Thyroid gland (tissue), 4 donors: ENCODE measurements at regions not wholly inside any gene's neighbourhood (a gene's known extent, or its start where the extent isn't known, plus 50 kb on each side); places are given as distances from the start of the nearest gene placed in this dataset.

Experiments
- DNase-seq, 2 donors: peaks; one replicate each; pipeline ENCODE4 v3.0.0-alpha.2; 2019
- H3K27ac ChIP-seq, 3 donors: fragments of 200-600 bp; sonication (generic); 1 replicate in 2 of 3; 2 replicates in 1 of 3; pipeline ENCODE4 v1.5.1; 2016 to 2019; ENCODE audit warnings: mild to moderate bottlenecking in 1 of 3, moderate library complexity in 1 of 3
- H3K27me3 ChIP-seq: fragments of 200-600 bp; sonication (generic); one replicate; pipeline ENCODE4 v1.5.1; 2019
- H3K36me3 ChIP-seq, 2 donors: fragments of 200-600 bp; sonication (generic); one replicate each; pipeline ENCODE4 v1.5.1; 2016 to 2019
- H3K4me1 ChIP-seq, 2 donors: fragments of 200-600 bp; sonication (generic); one replicate each; pipeline ENCODE4 v1.5.1; 2017 to 2019
- H3K4me3 ChIP-seq, 3 donors: fragments of 200-600 bp; sonication (generic); replicated peaks in 1 of 3; 1 replicate in 2 of 3; 2 replicates in 1 of 3; pipeline ENCODE4 v1.5.1; 2016; ENCODE audit warnings: mild to moderate bottlenecking in 1 of 3
- H3K9me3 ChIP-seq: fragments of 200-600 bp; sonication (generic); one replicate; pipeline ENCODE4 v1.5.1; 2017
- POLR2A ChIP-seq, 2 donors: fragments of 450-650 bp; IDR thresholded peaks; one replicate each; pipeline ENCODE4 v1.6.1; 2017; ENCODE audit warnings: antibody characterized with exemption in 2 of 2, mild to moderate bottlenecking in 2 of 2, moderate library complexity in 1 of 2
- WGBS, 2 donors: methylation state at CpG; one replicate each; pipeline ENCODE4 v1.1.5; 2017; 5-methylcytosine and 5-hydroxymethylcytosine counted together
- intact Hi-C: fragments of 100-400 bp; cut with DNase I; formaldehyde crosslinking; loops from one replicate; pipeline ENCODE4 v1.15.1; 2023
- TF ChIP-seq, protein P1 (sequence below), 6 experiments: fragments of 200-600 bp in 3 of 6; fragments of 450-650 bp in 3 of 6; sonication (generic) in 3 of 6; IDR thresholded peaks; one replicate each; pipeline ENCODE4 v1.5.1; 2016 to 2019; ENCODE audit warnings: antibody characterized with exemption in 6 of 6, mild to moderate bottlenecking in 2 of 6, inconsistent platforms in 1 of 6, moderate library complexity in 1 of 6

DNA sequence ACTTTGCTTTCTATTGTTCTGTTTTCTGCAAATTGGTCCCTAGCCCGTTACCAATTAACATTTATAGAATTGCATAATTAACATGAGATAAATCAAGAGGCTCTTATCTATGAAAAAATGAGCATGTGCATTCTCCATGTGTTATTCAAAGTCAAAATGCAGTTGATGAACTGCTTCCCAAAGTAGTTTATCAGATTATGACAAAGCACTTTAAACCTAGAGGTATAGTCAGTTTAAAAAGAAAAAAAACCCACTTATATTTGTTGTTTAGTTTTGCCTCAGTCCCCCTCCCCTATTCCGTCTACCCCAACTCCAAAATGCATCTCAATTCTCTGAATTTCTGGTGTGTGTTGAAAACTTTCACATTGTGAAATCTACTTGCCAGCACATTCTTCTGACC lies 119.5 kb downstream of the ATXN3L start:
- no peaks in the 10 kb centered on the region for H3K9me3 ChIP-seq
- H3K27me3 ChIP-seq, result no peaks in the 10 kb centered on the region
- H3K27ac ChIP-seq, result no peak overlapping the region
- H3K4me1 ChIP-seq, result peaks cover 0 to 5% of the 10 kb centered on the region in 2 donors
- intact Hi-C loops, result no loop called here
- TF ChIP-seq POLR2A (IDR thresholded peaks at IDR 0.05), result no peak
- TF ChIP-seq, protein P1, sequence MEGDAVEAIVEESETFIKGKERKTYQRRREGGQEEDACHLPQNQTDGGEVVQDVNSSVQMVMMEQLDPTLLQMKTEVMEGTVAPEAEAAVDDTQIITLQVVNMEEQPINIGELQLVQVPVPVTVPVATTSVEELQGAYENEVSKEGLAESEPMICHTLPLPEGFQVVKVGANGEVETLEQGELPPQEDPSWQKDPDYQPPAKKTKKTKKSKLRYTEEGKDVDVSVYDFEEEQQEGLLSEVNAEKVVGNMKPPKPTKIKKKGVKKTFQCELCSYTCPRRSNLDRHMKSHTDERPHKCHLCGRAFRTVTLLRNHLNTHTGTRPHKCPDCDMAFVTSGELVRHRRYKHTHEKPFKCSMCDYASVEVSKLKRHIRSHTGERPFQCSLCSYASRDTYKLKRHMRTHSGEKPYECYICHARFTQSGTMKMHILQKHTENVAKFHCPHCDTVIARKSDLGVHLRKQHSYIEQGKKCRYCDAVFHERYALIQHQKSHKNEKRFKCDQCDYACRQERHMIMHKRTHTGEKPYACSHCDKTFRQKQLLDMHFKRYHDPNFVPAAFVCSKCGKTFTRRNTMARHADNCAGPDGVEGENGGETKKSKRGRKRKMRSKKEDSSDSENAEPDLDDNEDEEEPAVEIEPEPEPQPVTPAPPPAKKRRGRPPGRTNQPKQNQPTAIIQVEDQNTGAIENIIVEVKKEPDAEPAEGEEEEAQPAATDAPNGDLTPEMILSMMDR (IDR thresholded peaks at IDR 0.05), result no peak
- no peaks in the 10 kb centered on the region for H3K36me3 ChIP-seq
- no peak for DNase-seq
- 88 to 96% methylated on average over 2 of the region's 2 CpGs for WGBS, 2 donors
- no peak overlapping the region for H3K4me3 ChIP-seq

DNA sequence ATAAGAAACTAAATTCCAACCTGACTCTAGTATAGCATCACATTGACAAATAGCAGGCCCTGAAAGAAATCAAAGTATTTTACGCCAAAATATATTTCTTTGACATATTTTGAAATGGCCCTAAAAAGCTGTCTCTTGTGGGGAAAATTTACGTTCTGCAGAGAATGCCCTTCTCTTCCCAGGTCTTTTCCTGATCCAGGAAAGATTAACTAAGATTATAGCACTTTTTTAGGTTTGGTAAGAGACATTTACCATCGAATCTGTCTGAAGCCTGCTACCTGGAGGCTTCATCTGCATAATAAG lies 121.1 kb downstream of the ATXN3L start:
- H3K36me3 ChIP-seq, result no peaks in the 10 kb centered on the region
- H3K4me3 ChIP-seq, result no peak overlapping the region
- 93 to 96% methylated on average over 3 of the region's 3 CpGs for WGBS, 2 donors
- no peaks in the 10 kb centered on the region for H3K9me3 ChIP-seq
- DNase-seq, result no peak
- no peaks in the 10 kb centered on the region for H3K27me3 ChIP-seq
- no peak overlapping the region for H3K27ac ChIP-seq
- TF ChIP-seq POLR2A (IDR thresholded peaks at IDR 0.05), result no peak
- TF ChIP-seq, protein P1 (IDR thresholded peaks at IDR 0.05), result no peak
- H3K4me1 ChIP-seq, result peaks cover 8% of the 10 kb centered on the region in 2 donors
- intact Hi-C loops, result no loop called here

DNA sequence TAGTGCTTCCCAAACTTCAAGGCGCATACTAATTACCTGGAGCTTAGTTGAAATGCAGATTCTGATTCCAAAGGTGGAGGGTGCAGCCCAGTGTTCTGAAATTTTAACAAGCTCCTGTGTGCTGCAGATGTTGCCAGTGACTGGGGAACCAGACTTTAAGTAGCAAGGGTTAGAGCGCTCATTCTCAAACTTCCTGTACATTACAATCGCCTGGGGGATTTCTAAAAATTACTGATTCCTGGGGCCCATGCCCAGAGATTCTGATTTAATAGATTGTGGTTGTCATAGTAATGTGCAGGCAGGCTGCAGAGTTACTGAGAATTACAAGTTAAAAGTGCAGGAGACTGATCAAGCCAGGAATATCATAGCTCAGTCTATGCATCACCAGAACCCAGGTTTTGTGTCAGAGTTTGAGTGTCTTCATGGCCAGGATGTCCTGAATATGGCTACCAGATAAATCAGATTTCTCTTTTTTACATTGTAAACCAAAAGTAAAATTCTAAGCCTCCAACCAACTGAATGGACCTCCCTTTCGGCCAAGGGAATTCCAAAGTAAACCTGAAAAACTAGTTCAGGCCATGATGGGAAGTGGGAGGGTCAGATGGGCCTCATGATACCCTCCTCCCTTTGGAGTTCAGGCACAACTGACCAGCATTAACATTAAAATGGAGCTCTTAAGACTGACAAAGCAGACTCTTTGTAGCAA lies 121.6 kb downstream of the ATXN3L start:
- H3K4me3 ChIP-seq, result no peak overlapping the region
- 63 to 78% methylated on average over 4 of the region's 4 CpGs for WGBS, 2 donors
- TF ChIP-seq, protein P1 (IDR thresholded peaks at IDR 0.05), result no peak
- TF ChIP-seq POLR2A (IDR thresholded peaks at IDR 0.05), result no peak
- peaks cover 8 to 10% of the 10 kb centered on the region in 2 donors for H3K4me1 ChIP-seq
- H3K27ac ChIP-seq, result no peak overlapping the region
- DNase-seq, result peak; percentile 10
- intact Hi-C loops, result no loop called here
- no peaks in the 10 kb centered on the region for H3K36me3 ChIP-seq
- no peaks in the 10 kb centered on the region for H3K9me3 ChIP-seq
- H3K27me3 ChIP-seq, result no peaks in the 10 kb centered on the region

DNA sequence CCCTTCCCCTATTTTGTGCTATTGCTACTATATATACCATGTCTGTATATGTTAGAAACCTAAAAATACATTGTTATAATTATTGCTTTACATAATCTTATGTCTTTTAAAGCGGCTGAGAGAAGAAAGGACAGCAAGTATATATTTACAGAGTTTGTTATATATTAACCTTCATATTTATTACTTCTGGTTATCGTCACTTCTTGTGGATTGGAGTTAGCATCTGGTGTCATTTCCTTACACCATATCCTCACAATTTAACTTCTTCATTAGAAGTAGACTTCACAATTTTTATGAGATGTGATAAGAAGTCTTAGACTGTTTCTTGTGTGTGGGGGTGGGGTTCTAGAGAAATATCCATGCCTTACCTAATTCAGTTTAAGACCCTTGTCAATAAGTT lies 123.1 kb downstream of the ATXN3L start:
- Histone ChIP-seq H3K4me1 (peaks cover 8 to 10% of the 10 kb centered on the region in 2 donors), H3K27ac (no peak overlapping the region), H3K4me3 (no peak overlapping the region), H3K9me3 (no peaks in the 10 kb centered on the region), H3K36me3 (no peaks in the 10 kb centered on the region), H3K27me3 (no peaks in the 10 kb centered on the region)
- 94 to 96% methylated on average over 2 of the region's 2 CpGs for WGBS, 2 donors
- no peak for DNase-seq
- intact Hi-C loops, result no loop called here
- TF ChIP-seq, protein P1 (IDR thresholded peaks at IDR 0.05), result no peak
- TF ChIP-seq POLR2A (IDR thresholded peaks at IDR 0.05), result no peak

DNA sequence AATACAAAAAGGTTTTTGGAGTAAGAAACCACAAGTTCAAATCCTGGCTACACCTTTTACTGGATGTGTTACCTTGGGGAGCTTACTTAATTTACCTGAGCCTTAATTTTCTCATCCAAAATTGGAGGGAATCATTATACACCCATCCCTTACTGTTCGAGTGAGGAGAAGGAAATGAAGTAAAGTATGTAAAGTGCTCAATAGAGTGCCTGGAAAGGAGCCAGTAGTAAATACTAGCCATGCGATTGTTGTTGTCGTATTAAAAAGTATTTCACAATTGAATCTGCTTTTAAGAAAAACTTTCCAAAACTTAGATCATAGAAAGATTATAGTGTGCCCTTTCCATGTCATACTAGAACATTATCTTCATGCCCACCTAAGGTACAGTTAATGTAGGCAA lies 124.5 kb downstream of the ATXN3L start:
- Histone ChIP-seq H3K4me1 (peaks cover 10 to 13% of the 10 kb centered on the region in 2 donors), H3K27ac (peak overlapping the region in 1 of 3 donors; percentile 30), H3K36me3 (no peaks in the 10 kb centered on the region), H3K27me3 (no peaks in the 10 kb centered on the region), H3K4me3 (no peak overlapping the region), H3K9me3 (no peaks in the 10 kb centered on the region)
- intact Hi-C loops, result no loop called here
- no peak for DNase-seq
- WGBS, 2 donors, result 35 to 38% methylated on average over 3 of the region's 3 CpGs
- TF ChIP-seq POLR2A (IDR thresholded peaks at IDR 0.05), result no peak
- TF ChIP-seq, protein P1 (IDR thresholded peaks at IDR 0.05), result no peak
